ENCODE measurements at regions not wholly inside any gene's neighbourhood (a gene's known extent, or its start where the extent isn't known, plus 50 kb on each side); places are given as distances from the start of the nearest gene placed in this dataset.

DNA sequence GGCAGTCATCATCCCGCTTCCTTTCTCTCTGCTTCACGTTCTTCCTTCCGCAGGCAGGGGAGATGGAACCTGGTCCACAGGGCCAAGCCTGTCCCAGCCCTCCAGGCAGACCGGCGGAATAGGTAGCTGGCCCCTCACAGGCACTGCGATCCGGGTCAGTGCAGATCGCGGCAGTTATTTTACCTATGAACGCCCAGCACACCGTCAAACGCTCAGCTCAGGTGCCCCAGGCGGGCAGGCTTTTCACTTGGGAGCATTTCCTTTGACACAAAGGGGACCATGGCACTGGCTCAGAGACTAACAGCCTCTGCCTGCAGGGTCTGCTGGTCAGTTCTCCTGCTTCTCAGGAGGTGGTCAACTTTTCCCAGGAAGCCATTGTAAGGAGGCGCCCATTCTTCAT, 97.0 kb upstream of the ZNF98 start:
- intact Hi-C loops (cut with DNase I; ENCODE audit: low total_unique reads): no loop called here
- Histone ChIP-seq H3K27me3 (no peaks in the 10 kb centered on the region), H3K27ac (no peak overlapping the region), H3K36me3 (no peaks in the 10 kb centered on the region), H3K9me3 (no peaks in the 10 kb centered on the region), H3K4me3 (no peak overlapping the region), H3K4me1 (no peaks in the 10 kb centered on the region)
- in situ Hi-C loops (cut with MboI; ENCODE audit: low sequenced_read_pairs in 4 of 4): no loop called here
- ATAC-seq: no peak
- no peak for DNase-seq
- TF ChIP-seq POLR2A (IDR thresholded peaks at IDR 0.05): no peak
- TF ChIP-seq, protein P1, sequence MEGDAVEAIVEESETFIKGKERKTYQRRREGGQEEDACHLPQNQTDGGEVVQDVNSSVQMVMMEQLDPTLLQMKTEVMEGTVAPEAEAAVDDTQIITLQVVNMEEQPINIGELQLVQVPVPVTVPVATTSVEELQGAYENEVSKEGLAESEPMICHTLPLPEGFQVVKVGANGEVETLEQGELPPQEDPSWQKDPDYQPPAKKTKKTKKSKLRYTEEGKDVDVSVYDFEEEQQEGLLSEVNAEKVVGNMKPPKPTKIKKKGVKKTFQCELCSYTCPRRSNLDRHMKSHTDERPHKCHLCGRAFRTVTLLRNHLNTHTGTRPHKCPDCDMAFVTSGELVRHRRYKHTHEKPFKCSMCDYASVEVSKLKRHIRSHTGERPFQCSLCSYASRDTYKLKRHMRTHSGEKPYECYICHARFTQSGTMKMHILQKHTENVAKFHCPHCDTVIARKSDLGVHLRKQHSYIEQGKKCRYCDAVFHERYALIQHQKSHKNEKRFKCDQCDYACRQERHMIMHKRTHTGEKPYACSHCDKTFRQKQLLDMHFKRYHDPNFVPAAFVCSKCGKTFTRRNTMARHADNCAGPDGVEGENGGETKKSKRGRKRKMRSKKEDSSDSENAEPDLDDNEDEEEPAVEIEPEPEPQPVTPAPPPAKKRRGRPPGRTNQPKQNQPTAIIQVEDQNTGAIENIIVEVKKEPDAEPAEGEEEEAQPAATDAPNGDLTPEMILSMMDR (IDR thresholded peaks at IDR 0.05 in 4 of 5, conservative IDR thresholded peaks at IDR 0.05 in 1 of 5): no peak

DNA sequence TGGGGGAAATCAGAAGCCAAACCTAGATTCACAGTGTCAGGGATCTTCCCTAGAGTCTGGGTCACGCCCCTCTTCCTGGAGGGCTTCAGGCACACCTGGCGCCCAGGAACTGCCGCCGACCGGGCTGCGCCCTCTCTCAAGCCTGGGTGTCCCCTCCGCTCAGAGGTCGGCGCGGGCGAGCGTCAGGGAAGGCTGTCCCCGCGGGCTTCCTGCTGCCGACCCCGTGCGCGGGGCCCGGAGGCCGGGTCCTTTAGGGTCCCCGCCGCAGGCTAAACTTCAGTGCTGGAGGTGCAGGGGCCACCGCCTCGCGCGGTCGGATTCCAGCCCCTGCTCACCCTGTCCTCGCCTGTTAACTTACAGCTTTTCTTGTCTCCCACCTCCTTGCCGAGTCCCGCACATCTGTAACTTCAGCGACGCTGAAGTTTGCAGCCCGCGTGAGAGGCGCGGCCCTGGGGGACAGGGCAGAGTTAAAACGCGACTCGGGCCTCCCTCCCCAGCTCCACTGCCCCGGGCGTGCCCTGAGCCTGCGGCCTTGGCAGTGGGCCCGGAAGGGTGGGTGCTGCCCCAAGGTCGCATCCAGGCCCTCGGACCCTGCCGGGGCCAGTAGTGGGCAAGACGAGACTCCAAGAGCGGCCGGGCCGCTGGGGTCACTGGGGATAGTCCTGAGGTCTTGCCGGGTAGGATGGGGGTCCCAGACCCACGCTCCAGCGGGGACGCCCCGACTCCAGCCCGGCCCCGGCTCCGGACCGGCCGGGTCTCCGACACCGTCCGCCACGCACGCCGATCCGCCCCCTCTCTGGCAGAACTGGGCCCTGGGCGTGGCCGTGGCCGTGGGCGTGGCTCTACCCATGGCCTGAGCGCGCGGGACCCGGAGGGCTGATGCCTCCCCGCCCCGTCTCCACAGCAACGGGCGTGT, 95.6 kb upstream of the ZNF98 start:
- in situ Hi-C loops (cut with MboI; ENCODE audit: low sequenced_read_pairs in 4 of 4) (no loop called here), intact Hi-C loops (cut with DNase I; ENCODE audit: low total_unique reads) (no loop called here)
- H3K4me3 ChIP-seq: peak overlapping the region in 1 of 4 donors; percentile 3
- no peaks in the 10 kb centered on the region for H3K4me1 ChIP-seq
- ATAC-seq (no peak), DNase-seq (no peak)
- H3K9me3 ChIP-seq: no peaks in the 10 kb centered on the region
- H3K27ac ChIP-seq: no peak overlapping the region
- H3K36me3 ChIP-seq: no peaks in the 10 kb centered on the region
- H3K27me3 ChIP-seq: no peaks in the 10 kb centered on the region
- no peak for TF ChIP-seq POLR2A (IDR thresholded peaks at IDR 0.05)
- TF ChIP-seq, protein P1 (IDR thresholded peaks at IDR 0.05 in 4 of 5, conservative IDR thresholded peaks at IDR 0.05 in 1 of 5): no peak

DNA sequence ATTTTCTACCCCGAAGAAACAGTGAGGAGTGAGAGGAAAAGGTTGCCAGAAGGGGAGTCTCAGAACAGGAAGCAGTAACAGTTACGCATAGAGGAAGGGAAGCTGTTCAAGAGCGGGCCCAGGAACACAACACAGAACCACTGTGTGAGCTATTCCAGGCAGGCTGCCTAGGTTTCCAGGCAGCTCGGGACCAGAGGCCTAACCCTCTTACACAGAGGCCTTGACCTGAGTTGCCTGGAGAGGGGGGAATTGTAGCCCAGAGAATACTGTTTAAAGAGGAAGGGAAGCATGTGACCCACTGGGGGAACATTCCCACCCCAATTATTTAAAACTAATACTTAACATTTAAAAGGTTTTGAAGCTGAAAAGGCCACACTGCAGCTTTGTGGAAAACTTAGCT, 93.3 kb upstream of the ZNF98 start:
- H3K4me1 ChIP-seq: no peaks in the 10 kb centered on the region
- no peak overlapping the region for H3K4me3 ChIP-seq
- no peaks in the 10 kb centered on the region for H3K36me3 ChIP-seq
- no peak for TF ChIP-seq POLR2A (IDR thresholded peaks at IDR 0.05)
- TF ChIP-seq, protein P1 (IDR thresholded peaks at IDR 0.05 in 4 of 5, conservative IDR thresholded peaks at IDR 0.05 in 1 of 5): no peak
- no peak overlapping the region for H3K27ac ChIP-seq
- H3K9me3 ChIP-seq: no peaks in the 10 kb centered on the region
- intact Hi-C loops (cut with DNase I; ENCODE audit: low total_unique reads) (no loop called here), in situ Hi-C loops (cut with MboI; ENCODE audit: low sequenced_read_pairs in 4 of 4) (no loop called here)
- H3K27me3 ChIP-seq: no peaks in the 10 kb centered on the region
- no peak for ATAC-seq
- DNase-seq: no peak

DNA sequence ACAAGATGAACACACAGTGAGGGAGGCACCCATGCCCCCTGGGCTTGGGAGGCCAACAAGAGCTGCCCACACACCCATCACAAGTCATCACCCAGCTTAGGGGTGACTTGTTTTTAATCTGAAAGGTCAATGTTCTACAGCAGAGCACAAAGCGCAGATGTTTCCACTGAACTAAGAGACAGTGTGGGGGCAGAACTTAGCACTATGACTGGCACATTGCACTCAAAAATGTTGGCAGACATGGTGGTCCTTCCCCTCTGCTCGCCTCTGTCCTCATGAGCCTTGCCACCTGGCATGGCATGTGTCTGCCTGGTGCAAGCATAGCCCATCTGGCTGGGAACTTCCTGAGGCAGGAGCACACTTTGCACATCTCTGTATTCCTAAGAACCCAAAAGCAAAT, 81.4 kb upstream of the ZNF98 start:
- DNase-seq (no peak), ATAC-seq (no peak)
- intact Hi-C loops (cut with DNase I; ENCODE audit: low total_unique reads): no loop called here
- H3K4me3 ChIP-seq: no peak overlapping the region
- no peaks in the 10 kb centered on the region for H3K36me3 ChIP-seq
- no peak for TF ChIP-seq POLR2A (IDR thresholded peaks at IDR 0.05)
- TF ChIP-seq, protein P1 (IDR thresholded peaks at IDR 0.05 in 4 of 5, conservative IDR thresholded peaks at IDR 0.05 in 1 of 5): no peak
- no peaks in the 10 kb centered on the region for H3K9me3 ChIP-seq
- no peaks in the 10 kb centered on the region for H3K4me1 ChIP-seq
- H3K27ac ChIP-seq: no peak overlapping the region
- H3K27me3 ChIP-seq: no peaks in the 10 kb centered on the region
- in situ Hi-C loops (cut with MboI; ENCODE audit: low sequenced_read_pairs in 4 of 4): no loop called here
